GM19452 (cell line): ENCODE measurements at regions not wholly inside any gene's neighbourhood (a gene's known extent, or its start where the extent isn't known, plus 50 kb on each side); places are given as distances from the start of the nearest gene placed in this dataset.

Source experiments
- ATAC-seq: cut with Tn5 transposase; IDR thresholded peaks from one replicate; pipeline ENCODE4 v1.9.1; 2021; ENCODE audit not compliant: unreplicated experiment

GRCh38 chr9:107731115-107731762 is 241.7 kb upstream of the KLF4 start:
- no peak for ATAC-seq

DNA sequence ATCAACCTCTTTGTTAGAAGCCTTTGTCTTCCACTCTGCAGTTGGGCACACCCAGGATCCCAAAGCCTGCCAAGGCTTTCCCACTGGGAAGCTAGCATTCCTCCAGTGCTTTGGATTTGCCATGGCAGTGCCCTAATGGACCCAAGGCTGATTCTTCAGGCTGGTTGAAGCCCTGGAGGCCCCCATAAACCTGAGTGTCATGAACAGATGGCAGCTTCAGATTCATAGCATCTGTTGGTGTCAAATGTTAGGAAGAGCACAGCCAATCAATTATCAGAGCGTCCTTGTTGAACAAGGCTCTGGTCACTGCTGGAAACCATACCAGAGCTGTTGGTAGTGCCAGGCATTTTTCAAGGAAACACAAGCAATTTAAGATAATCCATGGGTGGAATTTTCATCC is 241.1 kb upstream of the KLF4 start:
- ATAC-seq, result no peak

DNA sequence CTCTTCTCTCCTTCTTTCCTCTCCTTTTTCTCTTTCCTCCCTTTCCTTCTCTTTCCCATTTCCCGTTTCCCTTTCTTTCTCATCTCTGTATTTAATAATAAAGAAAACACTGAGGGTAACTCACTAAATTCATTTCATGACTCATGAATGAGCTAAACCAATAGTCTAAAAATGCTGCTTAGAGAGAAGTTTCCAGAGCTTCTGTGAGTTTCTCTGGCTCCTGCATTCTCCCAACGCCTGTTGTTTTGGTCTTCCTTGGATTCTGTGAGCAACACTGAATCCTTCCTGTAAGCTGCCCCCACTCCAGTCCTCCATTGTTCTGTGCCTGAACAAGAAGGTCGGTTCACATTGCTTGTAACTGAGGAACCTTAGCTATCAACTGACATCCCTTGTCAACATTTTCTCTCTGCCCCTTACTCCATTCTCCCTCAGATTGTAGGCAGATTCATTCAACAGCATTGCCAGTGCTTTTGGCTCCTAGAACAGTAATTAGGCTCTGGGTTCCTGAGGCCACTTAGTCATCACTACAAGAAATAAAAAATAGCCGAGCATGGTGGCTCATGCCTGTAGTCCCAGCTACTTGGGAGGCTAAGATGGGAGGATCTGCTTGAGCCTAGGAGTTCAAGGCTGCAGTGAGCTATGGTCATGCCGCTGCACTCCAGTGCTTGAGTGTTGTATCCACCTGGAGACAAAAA is 237.7 kb upstream of the KLF4 start:
- ATAC-seq, result no peak

DNA sequence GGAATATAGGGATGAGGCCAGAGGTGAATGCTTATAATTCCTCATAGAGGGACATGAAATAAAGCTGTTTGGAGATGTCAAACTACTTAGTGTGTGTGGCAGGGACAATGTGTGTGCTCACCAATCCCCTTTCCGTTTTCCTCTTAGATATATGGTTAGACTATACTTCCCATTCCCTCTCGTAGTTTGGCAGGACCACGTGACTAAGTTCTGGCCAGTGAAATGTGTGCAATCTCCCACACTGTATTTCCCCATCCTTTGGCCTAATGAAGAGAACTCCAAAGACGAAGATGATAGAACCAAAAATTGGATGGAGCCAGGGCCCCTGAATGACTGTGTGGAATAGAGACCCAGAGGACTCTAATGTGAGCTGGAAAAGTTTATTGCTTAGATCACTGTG is 233.4 kb upstream of the KLF4 start:
- no peak for ATAC-seq

- ATAC-seq, result no peak
Observed at GRCh38 chr9:107721705-107722245, 232.2 kb upstream of the KLF4 start.

- no peak for ATAC-seq
Observed at GRCh38 chr9:107720501-107720900, 230.9 kb upstream of the KLF4 start.

- no peak for ATAC-seq
Observed at GRCh38 chr9:107717529-107718314, 228.2 kb upstream of the KLF4 start.

- no peak for ATAC-seq
Observed at GRCh38 chr9:107715740-107716139, 226.2 kb upstream of the KLF4 start.

GRCh38 chr9:107713470-107713869 is 223.9 kb upstream of the KLF4 start:
- ATAC-seq, result no peak

DNA sequence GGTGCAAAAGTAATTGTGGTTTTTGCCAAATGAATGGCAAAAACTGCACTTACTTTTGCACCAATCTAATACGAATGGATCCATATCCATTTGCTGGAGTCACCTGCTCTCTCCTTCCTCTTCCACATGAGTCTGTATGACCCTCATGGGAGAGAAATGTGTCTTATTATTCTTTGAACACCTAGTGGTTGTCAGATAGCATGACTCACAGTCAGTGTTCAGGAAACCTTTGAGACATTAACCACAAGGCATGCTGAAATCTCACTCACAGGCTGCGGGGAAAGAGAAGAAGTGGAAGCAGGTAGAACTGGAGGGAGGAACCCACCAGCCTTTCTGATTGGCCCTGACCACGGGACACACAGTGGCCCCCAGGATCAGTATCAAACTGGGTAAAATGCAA is 222.8 kb upstream of the KLF4 start:
- no peak for ATAC-seq

- no peak for ATAC-seq
Observed at GRCh38 chr9:107711542-107711941, 222.0 kb upstream of the KLF4 start.

DNA sequence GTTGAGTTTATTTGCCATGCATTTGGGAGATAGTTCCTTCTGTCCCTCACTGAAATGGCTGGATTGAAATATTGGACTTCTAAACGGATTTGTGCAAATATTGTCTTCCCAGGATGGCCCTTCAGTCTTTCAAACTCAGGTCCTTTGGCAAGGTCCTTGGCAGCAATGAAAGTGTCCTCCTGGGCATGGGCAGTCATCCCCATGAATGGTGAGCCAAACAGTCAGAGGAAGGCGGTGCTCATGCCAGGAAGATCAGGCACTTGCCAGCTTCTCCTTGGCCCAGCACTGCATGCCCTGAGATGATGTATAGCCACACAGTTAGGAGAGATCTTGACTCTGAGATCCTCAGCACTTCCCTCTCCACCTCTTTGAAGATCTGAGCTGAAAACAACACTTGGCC is 221.4 kb upstream of the KLF4 start:
- no peak for ATAC-seq

GRCh38 chr9:107710546-107710945 is 221.0 kb upstream of the KLF4 start:
- no peak for ATAC-seq

DNA sequence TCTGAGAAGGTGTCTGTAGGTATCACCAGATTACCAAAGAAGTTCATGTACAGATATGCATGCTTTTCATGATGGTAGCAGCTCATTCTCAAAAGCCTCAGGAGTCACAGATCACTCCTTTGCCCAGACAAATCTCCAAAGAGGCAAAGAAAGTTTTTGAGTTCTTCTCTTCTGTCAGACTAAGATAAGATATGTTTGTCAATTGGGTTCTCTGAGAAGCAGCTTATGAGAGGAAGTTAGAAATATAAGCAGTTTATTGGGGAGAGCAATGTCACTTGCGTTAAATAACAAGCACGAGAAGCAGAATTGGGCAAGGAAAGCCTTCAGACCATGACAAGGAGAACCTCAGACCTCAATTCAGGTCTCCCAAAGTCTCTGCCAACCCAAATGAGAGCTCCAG is 219.2 kb upstream of the KLF4 start:
- ATAC-seq, result no peak

DNA sequence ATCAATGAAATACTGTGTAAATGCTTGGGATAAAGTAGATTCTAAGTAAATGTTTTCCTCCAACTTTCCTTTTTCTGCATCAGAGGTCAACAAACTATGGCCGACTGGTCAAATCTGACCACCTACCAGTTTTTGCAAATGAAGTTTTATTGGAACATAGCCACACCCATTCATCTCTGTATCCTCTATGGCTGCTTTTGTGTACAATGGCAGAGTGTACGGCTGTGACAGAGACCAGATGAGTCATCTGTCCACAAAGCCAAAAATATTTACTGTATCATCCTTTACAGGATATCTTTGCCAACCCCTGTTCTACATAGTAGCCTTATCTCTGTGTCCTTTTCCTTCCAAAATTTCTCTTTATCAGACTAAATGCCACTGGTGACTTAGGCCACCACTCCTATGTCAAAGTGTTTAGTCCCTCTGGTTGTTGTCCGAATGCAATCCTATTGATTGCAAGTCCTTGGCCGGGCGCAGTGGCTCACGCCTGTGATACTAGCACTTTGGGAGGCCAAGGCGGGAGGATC is 218.4 kb upstream of the KLF4 start:
- no peak for ATAC-seq

- ATAC-seq, result no peak
Observed at GRCh38 chr9:107707428-107707837, 217.9 kb upstream of the KLF4 start.

DNA sequence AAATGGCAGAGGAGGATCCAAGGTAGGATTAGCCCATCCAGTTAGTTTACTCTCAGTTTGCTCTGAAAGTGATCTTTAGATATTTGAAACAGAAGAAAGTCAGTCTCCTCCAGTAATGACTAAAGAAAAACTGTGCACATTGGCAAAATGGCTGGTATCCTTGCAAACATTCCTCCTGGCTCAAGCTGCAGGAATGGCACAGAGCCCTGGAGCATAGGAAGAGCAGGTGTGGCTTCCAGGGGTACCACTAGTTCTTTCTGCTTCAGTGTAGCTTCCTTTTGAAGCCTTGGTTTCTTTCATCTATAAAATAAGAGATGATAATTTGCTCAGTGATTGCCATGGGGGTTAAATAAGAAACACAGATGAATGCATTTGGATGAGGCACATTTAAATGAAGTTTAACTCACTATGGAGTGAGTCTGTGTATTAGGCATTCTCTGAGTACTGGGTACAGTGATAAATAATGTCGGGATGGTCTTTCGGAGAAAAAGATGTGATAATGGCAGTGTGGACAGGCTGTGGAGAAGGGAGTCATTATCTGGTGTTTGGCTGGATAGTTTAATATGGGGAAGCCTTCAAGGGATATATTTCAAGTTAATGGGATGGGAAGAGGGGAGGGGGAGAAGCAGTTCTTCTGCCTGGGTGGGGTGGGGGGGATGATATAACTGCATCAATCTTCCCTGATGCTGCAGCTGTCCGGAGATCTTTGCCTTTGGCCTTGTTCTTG is 217.3 kb upstream of the KLF4 start:
- no peak for ATAC-seq

- ATAC-seq, result no peak
Observed at GRCh38 chr9:107705521-107705920, 216.0 kb upstream of the KLF4 start.

DNA sequence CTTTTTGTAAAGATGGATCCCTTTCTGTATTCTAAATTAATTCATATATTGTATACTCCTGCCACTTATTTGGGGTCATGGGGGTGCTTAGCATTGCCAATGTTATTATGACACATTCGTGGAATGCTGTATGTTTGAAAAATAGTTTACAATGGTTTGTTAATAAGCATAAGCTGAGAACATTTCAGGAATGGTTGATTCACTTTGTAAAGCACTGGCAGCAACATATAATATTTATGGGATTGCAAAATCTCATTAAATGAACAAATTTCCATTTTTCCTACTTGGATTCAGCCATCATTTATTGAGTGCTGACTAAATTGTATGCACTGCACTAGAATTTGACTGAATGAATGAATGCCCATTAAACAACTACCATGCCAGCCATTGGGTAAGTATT is 215.2 kb upstream of the KLF4 start:
- ATAC-seq, result no peak

DNA sequence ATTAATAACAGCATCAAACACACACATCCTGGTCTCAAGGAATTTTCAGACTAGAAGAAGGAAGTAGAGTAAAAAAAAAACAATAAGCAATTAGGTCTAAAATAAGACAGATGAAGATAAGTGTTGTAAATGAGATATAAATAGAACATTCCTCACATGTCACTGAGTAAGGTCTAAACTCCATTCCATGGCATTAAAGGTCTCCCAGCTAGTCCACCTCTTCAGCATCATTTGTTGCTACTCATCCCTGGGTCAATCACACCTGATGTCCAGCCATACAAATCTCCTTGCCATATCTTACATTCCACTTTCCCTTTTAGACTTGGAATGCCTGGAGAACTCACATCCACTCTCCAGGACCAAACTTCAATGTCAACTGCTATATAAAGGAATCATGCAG is 214.1 kb upstream of the KLF4 start:
- no peak for ATAC-seq

DNA sequence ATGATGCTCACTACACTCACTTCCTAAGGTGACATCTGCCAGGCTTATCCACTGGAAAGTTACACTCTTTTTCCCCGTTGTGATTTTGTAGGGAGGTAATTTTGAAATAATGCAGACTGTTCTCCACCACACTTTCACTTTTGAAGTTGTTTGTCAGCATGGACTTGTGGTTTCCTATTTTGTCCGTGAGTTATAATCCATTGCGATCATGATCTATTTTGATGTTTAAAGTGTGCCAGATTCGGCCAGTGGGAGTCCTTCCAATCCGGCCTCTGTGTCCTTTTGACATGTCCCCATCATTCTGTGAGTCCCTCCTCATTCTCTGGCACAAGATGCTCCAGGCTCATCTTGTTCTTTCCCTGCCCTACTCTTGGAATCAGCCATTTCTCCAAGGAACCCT is 211.3 kb upstream of the KLF4 start:
- no peak for ATAC-seq
